HG03103 (cell line): ENCODE measurements at regions not wholly inside any gene's neighbourhood (a gene's known extent, or its start where the extent isn't known, plus 50 kb on each side); places are given as distances from the start of the nearest gene placed in this dataset.
"Not testable (repeated sequence)": the region's sequence is repeated elsewhere in the genome, so short reads cannot be mapped to it uniquely, and the experiment has no call there.

Source experiments
- ATAC-seq: cut with Tn5 transposase; IDR thresholded peaks from one replicate; pipeline ENCODE4 v1.9.1; 2021; ENCODE audit warnings: low read depth; ENCODE audit not compliant: unreplicated experiment

DNA sequence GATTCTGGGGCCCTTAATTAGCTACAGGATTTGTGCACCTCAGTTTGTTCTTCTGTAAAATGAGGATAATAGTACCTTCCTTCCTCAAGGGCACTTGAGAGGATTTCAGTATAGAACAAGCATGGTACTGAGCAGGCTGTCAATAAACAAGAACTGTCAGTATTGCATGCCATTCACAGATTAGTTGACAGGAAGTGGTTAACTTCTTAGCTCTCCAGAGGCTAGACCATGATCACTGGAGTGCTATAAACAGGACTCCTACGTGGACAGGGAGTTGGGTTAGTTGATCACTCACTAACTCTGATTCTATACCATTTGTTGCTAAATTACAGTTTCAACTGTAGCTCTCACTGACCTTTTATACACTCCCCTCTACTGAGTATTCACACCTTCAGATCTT lies 126.2 kb upstream of the DAB1 start:
- peak; percentile 58 for ATAC-seq

DNA sequence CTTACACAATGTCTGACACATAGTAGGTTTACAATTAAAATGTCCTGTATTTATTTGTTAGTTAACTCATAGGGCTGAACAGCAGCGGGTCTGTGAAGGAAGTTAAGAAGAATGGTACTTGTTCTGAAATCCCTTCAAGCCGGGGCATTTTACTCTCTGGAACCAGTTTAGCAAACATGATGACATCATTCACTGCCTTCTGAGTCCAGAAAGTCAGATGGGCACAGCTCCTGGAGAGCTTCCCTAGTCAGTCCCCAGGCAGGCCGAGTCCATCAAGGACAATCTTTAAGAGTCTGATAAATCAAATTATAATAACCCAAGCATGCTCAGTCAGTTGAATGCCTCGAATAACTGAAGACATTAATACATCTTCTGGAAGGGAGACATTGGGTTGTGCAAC lies 125.4 kb upstream of the DAB1 start:
- ATAC-seq: no peak

- ATAC-seq: peak; percentile 70
Measured at GRCh38 chr1:57546549-57547330, 122.9 kb upstream of the DAB1 start.

DNA sequence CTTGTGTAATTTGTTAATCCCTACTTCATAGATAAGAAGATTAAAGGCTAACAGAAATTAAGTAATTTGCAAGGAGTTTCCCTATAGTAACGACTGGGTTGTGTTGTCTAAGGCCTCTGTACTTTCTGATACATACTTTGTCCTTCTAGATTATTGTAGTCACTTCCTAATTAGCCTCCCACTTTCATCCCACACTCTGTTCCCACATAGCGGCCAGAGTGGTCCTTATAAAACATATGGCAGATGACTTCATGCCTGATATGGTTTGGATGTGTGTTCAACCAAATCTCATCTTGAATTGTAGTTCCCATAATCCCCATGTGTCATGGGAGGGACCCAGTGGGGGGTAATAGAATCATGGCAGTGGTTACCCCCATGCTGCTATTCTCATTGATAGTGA lies 120.5 kb upstream of the DAB1 start:
- ATAC-seq: no peak

- no peak for ATAC-seq
Measured at GRCh38 chr1:57536749-57537423, 113.0 kb upstream of the DAB1 start.

DNA sequence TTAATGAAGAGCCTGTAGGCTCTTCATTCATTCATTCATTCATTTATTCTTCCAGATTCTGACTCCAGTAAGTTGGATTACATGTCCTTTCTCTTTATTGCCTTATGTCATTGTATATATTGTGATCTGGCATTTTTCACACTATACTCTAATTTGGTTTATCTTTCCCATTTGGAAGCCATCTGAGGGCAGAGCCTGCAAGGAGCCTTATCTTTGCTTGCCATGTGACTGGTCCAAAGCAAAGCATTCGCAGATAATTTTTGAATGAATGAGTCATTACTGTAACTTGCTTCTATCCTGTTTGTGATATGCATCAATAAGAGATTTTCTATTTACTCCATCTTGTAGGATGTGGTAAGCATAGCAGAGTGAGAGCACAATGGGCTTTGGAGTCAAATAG lies 108.4 kb upstream of the DAB1 start:
- no peak for ATAC-seq

DNA sequence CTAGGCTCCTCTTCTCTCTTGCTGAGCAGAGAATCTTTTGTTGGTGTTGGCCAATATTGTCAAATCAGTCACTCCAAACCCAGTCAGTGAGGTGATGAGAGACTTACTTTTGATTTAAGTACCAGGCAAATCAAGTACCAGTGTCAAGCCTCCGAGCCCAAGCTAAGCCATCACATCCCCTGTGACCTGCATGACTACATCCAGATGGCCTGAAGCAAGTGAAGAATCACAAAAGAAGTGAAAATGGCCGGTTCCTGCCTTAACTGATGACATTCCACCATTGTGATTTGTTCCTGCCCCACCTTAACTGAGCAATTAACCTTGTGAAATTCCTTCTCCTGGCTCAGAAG lies 107.0 kb upstream of the DAB1 start:
- ATAC-seq: not testable (repeated sequence)

DNA sequence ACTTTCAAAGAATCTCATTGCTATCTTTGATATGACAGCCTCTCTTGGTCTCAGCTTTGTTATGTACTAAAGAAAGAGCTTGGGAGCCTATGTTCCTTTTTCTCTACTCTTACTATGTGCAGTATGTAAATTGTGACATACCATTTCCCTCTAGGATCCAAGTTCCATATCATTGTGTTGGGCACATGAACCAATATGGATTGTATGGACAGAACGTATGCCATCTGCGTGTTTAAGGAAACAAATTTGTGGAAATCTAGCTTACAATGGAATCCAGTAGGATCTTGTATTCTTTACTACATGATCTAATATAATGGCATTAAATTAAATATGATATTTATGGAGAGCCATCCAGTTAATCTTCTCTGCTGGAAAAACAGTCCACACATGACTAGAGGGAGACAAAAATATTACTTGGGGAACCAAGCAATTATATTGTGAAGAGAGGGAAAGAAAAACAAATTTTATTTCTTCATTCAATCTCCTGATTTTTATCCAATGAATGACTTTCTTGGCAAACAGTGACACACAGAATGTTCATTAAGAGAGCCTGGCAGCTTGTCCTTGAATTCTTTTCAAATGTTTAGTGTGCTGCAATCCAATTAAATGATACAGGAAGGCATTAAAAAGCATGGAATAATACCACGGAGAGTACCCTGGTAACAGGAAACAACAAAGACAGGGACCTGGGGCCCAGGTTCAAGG lies 106.5 kb upstream of the DAB1 start:
- no peak for ATAC-seq

DNA sequence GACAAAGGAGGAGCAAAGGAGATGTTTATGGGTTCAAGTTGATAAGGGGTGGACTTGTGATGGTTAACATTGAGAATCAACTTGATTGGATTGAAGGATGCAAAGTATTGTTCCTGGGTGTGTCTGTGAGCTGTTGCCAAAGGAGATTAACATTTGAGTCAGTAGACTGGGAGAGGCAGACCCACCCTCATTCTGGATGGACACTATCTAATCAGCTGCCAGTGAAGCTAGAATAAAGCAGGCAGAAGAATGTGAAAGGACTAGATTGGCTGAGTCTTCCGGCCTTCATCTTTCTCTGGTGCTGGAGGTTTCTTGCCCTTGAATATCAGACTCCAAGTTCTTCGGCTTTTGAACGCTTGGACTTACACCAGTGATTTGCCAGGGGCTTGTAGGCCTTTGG lies 98.7 kb upstream of the DAB1 start:
- no peak for ATAC-seq

DNA sequence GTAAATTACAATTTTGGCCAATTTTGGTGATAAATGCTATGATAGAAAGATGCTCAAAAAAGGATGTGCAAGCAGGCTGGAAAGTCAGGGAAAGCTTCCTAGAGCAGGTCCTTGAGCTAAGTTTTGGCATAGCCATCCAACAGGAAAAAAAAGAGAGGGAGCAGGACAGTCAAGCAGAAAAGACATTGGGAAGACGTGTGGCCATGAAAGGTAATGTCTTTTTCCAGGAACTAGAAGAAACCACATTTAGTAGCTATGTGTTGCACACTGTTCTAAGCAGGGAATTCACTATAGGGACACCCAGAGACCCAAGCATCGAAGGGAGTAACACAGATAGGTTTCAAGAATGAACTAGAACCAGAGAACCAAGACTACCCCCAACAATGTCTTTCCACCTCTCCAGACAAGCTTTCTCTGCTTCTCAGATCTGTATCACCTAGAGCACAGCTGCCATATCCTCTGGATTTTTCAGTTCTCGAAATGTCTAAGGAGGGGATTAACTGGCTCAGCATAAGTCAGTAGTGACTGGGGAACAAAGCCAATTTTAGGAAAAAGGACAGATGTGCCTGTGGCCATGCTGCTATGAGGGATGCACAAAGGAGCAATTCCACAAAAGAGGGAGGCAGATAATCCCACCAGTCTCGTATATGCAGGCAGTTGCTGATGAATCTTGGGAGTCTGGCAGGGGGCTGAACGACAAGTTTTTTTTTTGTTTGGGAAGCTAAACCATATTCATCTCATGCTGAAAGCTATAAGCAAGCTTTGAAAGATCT lies 97.1 kb upstream of the DAB1 start:
- no peak for ATAC-seq

GRCh38 chr1:57518496-57518895 lies 94.6 kb upstream of the DAB1 start:
- ATAC-seq: no peak

DNA sequence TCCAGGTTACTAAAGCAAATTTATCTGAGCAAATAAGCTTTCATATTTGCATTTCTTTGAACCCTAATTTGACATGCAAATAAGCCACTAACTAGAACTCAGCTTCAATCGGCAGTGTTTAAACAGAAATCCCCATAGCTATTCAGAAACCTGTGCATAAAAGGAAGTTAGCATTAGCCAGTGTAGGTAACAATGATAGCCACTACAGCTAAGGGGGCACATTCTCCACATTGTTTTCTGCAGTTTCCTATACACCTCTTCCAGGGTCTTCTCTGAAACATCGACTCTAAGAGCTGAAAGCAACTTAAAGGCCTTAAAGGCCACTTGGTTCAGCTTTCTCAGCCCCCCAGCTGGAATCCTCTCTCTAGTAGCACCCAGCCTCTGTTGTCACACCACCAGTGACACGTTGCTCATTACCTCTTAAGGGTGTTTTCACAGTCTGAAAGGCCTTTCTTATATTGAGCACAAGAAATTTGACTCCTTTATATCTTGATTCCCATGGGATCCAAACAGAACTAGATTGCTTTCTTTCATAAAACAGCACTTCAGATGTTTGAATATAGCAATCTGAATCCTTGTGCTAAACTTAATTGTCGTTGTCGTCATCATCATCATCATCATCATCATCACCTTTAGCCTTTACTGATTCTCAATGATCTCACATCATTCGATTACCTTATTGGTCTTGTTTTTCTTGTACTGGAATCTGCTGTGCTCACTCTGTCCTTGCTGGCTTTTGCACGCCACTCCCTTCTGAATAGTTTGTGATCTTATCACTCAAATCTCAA lies 93.9 kb upstream of the DAB1 start:
- ATAC-seq: no peak

GRCh38 chr1:57512386-57512785 lies 88.5 kb upstream of the DAB1 start:
- no peak for ATAC-seq

- ATAC-seq: no peak
Measured at GRCh38 chr1:57506941-57507340, 83.1 kb upstream of the DAB1 start.

- ATAC-seq: no peak
Measured at GRCh38 chr1:57503337-57503736, 79.5 kb upstream of the DAB1 start.

DNA sequence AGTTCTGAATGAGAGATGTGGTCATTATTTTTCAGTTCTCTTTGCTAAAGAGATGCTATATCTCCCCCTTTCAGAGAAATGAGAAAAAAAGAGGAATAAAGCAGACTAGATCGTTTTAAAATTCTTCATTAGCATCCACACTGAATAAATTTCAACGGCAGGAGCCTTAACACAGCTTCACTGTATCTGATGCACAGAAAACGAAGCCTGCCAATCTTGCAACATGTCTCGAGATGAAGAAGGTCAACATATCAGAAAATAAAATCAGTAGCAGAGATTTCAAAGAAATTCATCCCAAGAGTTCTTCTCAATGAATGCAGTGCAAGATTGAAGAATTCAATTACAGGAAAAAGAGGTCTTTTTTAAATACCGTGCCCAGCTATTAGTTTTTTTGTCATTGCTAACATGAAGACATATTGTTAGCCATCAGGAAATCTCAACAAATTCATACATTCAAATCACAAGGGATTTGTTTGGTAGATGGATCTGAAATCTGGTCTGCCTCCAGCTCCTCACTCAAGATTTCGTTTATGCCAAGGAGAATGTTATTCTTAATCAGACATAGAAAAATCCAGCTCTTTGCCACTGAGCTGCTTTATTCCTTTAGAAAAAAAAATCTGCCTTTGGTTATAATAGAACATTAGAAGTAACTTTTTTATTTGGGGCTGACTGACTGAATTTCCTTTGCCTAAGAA lies 76.4 kb upstream of the DAB1 start:
- ATAC-seq: no peak

- no peak for ATAC-seq
Measured at GRCh38 chr1:57494530-57495079, 70.7 kb upstream of the DAB1 start.

- ATAC-seq: no peak
Measured at GRCh38 chr1:57492586-57493226, 68.8 kb upstream of the DAB1 start.
